Gastroesophageal sphincter (tissue), 4 donors: ENCODE measurements at regions not wholly inside any gene's neighbourhood (a gene's known extent, or its start where the extent isn't known, plus 50 kb on each side); places are given as distances from the start of the nearest gene placed in this dataset.

Experiments used
- ATAC-seq: fragments of 150-250 bp; one replicate; pipeline ENCODE4 v1.9.1; 2016; ENCODE audit warnings: mild to moderate bottlenecking, moderate library complexity
- H3K27ac ChIP-seq, 4 donors: fragments of 200-600 bp; sonication (generic) in 3 of 4; 1 replicate in 3 of 4; 2 replicates in 1 of 4; pipeline ENCODE4 v1.5.1; 2016 to 2019
- H3K27me3 ChIP-seq: fragments of 200-600 bp; sonication (generic); one replicate; pipeline ENCODE4 v1.5.1; 2019
- H3K36me3 ChIP-seq, 2 donors: fragments of 200-600 bp; sonication (generic); one replicate each; pipeline ENCODE4 v1.5.1; 2019; ENCODE audit warnings: control low read depth in 1 of 2
- H3K4me1 ChIP-seq, 3 donors: fragments of 200-600 bp; sonication (generic); 1 replicate in 2 of 3; 2 replicates in 1 of 3; pipeline ENCODE4 v1.5.1; 2016 to 2019; ENCODE audit warnings: control low read depth in 2 of 3
- H3K4me3 ChIP-seq, 2 donors: fragments of 200-600 bp; sonication (generic); one replicate each; pipeline ENCODE4 v1.5.1; 2019; ENCODE audit warnings: mild to moderate bottlenecking in 1 of 2, moderate library complexity in 1 of 2
- H3K9me3 ChIP-seq, 3 donors: fragments of 200-600 bp; sonication (generic); one replicate each; pipeline ENCODE4 v1.5.1; 2017 to 2019; ENCODE audit warnings: control low read depth in 2 of 3
- CTCF ChIP-seq, 4 experiments: fragments of 200-600 bp in 2 of 4; fragments of 450-650 bp in 2 of 4; sonication (generic) in 1 of 4; IDR thresholded peaks; one replicate each; pipeline ENCODE4 v1.5.1; 2017 to 2019; ENCODE audit warnings: antibody characterized with exemption in 4 of 4, mild to moderate bottlenecking in 2 of 4, moderate library complexity in 2 of 4
- EP300 ChIP-seq: sonication (generic); formaldehyde crosslinking; IDR thresholded peaks from one replicate; pipeline ENCODE4 v1.6.1; 2017; ENCODE audit warnings: antibody characterized with exemption, mild to moderate bottlenecking
- POLR2A ChIP-seq, 2 donors: fragments of 450-650 bp; IDR thresholded peaks; one replicate each; pipeline ENCODE4 v1.6.1; 2017; ENCODE audit warnings: antibody characterized with exemption in 2 of 2, mild to moderate bottlenecking in 2 of 2, moderate library complexity in 1 of 2
- POLR2AphosphoS5 ChIP-seq: sonication (generic); formaldehyde crosslinking; IDR thresholded peaks from one replicate; pipeline ENCODE4 v1.6.1; 2017; ENCODE audit warnings: antibody characterized with exemption
- WGBS, 2 donors: methylation state at CpG; one replicate each; pipeline ENCODE4 v1.1.5; 2018; ENCODE audit warnings: low coverage in 1 of 2; 5-methylcytosine and 5-hydroxymethylcytosine counted together

- Histone ChIP-seq H3K27ac (no peak overlapping the region), H3K9me3 (no peaks in the 10 kb centered on the region), H3K4me3 (no peak overlapping the region), H3K27me3 (no peaks in the 10 kb centered on the region), H3K36me3 (no peaks in the 10 kb centered on the region), H3K4me1 (no peaks in the 10 kb centered on the region)
- ATAC-seq: no peak
- TF ChIP-seq EP300: no peak
Observed at GRCh38 chr18:34542625-34543024, 167.5 kb upstream of the DTNA start.

- Histone ChIP-seq H3K9me3 (no peaks in the 10 kb centered on the region), H3K4me1 (no peaks in the 10 kb centered on the region), H3K27ac (no peak overlapping the region), H3K4me3 (no peak overlapping the region), H3K36me3 (no peaks in the 10 kb centered on the region), H3K27me3 (no peaks in the 10 kb centered on the region)
- 63 to 94% methylated on average over 1 of the region's 1 CpG for WGBS, 2 donors
- no peak for ATAC-seq
- TF ChIP-seq CTCF (IDR thresholded peaks at IDR 0.05) (no peak), POLR2A (IDR thresholded peaks at IDR 0.05) (no peak), POLR2AphosphoS5 (no peak), EP300 (no peak)
Observed at GRCh38 chr18:34543356-34543755, 166.7 kb upstream of the DTNA start.

DNA sequence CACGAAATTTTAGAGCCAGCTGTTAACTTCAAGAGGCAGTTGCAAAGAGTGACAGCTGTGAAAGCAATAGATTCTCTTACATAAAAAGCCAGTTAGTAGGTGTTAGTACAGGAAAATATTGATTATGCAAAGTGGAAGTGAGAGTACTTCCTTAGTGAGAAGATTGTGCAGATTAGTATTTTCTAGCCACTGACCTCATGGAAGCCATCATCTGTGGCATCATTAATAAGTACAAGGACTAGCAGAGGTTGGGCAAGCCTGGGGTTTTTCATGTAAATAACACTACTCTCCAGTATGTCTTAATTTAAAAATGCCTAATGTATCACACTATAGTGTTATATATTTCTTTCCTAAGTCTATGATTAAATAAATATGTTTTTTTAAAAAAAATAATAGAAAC lies 166.2 kb upstream of the DTNA start:
- Histone ChIP-seq H3K4me3 (no peak overlapping the region), H3K36me3 (no peaks in the 10 kb centered on the region), H3K4me1 (no peaks in the 10 kb centered on the region), H3K27ac (no peak overlapping the region), H3K9me3 (no peaks in the 10 kb centered on the region), H3K27me3 (no peaks in the 10 kb centered on the region)
- no peak for ATAC-seq
- TF ChIP-seq POLR2AphosphoS5: no peak
- TF ChIP-seq POLR2A (IDR thresholded peaks at IDR 0.05): no peak
- no peak for TF ChIP-seq CTCF (IDR thresholded peaks at IDR 0.05)
- TF ChIP-seq EP300: no peak
- 60% methylated on average over 1 of the region's 1 CpG for WGBS, 2 donors

DNA sequence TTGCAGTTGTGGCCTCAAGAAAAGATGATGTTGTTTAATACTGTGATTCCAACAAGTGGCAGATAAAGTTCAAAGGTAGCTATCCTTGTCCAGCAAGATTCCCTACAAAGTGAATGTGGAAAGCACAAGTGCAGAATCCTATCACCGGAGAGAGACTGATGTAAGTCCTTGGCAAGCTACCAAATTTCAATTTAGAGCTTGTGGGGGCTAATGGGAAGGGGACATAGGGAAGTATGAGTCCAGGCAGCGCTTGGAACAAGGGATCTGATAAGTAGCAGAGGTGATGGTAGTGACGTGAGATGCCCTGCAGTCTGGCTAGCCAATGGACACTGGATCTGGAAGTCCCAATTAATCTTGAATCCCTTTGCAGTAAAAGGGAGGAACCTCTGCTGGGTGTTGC lies 165.2 kb upstream of the DTNA start:
- no peak overlapping the region for H3K27ac ChIP-seq
- H3K4me3 ChIP-seq: no peak overlapping the region
- no peaks in the 10 kb centered on the region for H3K4me1 ChIP-seq
- WGBS, 2 donors: 27 to 75% methylated on average over 2 to 3 of the region's 3 CpGs
- H3K36me3 ChIP-seq: no peaks in the 10 kb centered on the region
- ATAC-seq: no peak
- TF ChIP-seq POLR2A (IDR thresholded peaks at IDR 0.05): no peak
- no peak for TF ChIP-seq CTCF (IDR thresholded peaks at IDR 0.05)
- no peak for TF ChIP-seq EP300
- no peak for TF ChIP-seq POLR2AphosphoS5
- no peaks in the 10 kb centered on the region for H3K9me3 ChIP-seq
- no peaks in the 10 kb centered on the region for H3K27me3 ChIP-seq

GRCh38 chr18:34548120-34548972 lies 161.8 kb upstream of the DTNA start:
- Histone ChIP-seq H3K4me1 (no peaks in the 10 kb centered on the region), H3K9me3 (no peaks in the 10 kb centered on the region), H3K4me3 (no peak overlapping the region), H3K27ac (no peak overlapping the region), H3K27me3 (no peaks in the 10 kb centered on the region), H3K36me3 (no peaks in the 10 kb centered on the region)
- 59 to 81% methylated on average over 2 of the region's 2 CpGs for WGBS, 2 donors
- ATAC-seq: no peak
- TF ChIP-seq POLR2A (IDR thresholded peaks at IDR 0.05): no peak
- TF ChIP-seq EP300: no peak

- ATAC-seq: no peak
- H3K27ac ChIP-seq: no peak overlapping the region
- no peaks in the 10 kb centered on the region for H3K36me3 ChIP-seq
- no peaks in the 10 kb centered on the region for H3K9me3 ChIP-seq
- no peak overlapping the region for H3K4me3 ChIP-seq
- no peaks in the 10 kb centered on the region for H3K4me1 ChIP-seq
- 72 to 78% methylated on average over 2 of the region's 2 CpGs for WGBS, 2 donors
- TF ChIP-seq POLR2A (IDR thresholded peaks at IDR 0.05) (no peak), POLR2AphosphoS5 (no peak), EP300 (no peak), CTCF (IDR thresholded peaks at IDR 0.05) (no peak)
- H3K27me3 ChIP-seq: no peaks in the 10 kb centered on the region
Observed at GRCh38 chr18:34548973-34549294, 161.2 kb upstream of the DTNA start.
